ENCODE measurements at regions not wholly inside any gene's neighbourhood (a gene's known extent, or its start where the extent isn't known, plus 50 kb on each side); places are given as distances from the start of the nearest gene placed in this dataset.

DNA sequence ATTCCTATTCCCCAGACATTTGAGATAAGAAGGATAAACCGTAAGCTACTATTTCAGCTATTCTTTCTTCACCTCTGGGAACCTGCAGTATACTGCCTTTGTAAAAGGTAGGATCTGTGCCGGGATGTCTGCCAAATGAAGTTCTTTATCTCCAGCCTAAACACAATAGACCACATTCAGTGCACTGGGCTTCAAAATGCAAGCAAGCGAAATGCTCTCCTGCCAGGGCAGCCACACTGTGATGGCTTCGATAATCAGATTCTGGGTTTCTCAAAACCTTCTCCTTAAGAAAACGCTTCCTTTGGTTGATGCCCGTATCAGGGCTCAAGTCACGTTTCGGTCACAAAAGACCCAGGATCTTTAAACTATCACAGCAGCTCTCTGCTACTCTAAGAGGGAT lies 299.5 kb upstream of the B3GAT1 start:
- DNase-seq (ENCODE audit: low read depth in 2 of 2, low spot score in 1 of 2): no peak

DNA sequence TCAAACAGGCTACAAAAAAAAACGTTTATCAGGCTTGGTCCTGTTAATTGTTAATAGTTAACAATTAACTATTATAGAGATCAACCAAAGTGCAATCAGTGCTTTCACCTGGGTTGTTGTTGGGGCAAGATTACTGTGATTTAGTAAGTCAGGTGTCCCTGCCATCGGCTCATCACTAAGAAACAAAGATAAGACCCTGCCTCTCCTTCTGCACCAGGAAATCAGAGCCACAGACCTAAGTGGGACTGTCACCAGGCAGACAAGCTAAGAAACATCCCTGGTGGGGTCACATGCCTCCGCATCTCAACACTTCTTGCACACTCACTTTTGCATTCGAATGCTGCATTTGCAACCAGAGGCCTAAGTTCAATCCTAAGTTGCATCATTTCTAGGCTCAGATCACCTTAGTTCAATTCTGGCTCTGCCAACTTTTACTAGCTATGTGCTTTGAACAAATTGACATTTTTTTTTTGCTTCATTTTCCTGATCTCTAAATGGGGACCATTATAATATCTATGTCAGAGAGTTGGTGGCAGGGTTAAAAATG lies 298.9 kb upstream of the B3GAT1 start:
- DNase-seq (ENCODE audit: low read depth in 2 of 2, low spot score in 1 of 2): no peak

DNA sequence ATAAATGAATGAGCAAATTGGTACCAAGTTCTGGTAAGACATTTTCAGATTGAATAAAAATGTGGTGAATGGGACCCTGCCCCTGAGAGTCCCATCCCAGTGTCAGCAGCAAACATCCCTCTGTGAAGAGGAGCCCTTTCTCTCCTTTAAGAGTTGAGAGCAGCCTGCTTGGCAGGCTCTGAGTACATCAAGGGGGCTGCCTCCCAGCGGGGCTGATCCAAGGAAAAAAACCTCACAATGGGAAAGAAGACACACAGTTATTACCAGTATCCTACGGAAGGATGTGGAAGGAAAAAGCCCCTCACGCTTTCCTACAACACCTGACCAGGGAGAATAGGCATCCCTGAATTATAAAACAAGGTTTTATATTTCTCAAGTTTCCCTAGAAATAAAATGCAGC lies 293.8 kb upstream of the B3GAT1 start:
- no peak for DNase-seq (ENCODE audit: low read depth in 2 of 2, low spot score in 1 of 2)

DNA sequence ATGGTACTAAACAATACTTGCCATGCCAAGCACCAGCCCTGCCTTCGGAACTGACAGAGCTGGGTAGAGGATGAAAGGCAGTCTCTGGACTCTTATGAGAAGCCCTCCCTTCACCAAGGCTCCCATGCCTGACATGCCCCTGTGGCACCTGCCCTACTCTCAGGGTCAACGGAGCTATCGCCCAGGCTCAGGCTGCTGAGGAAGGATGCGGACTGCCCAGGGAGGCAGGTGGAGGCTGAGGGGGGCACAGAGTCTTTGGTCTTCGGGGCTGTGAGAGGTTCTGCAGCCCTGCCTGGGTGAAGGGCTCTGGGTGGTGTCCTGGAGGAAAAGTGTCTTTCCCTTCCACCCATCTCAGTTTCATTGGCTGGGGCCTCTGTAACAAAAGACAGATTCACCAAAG lies 290.8 kb upstream of the B3GAT1 start:
- DNase-seq (ENCODE audit: low read depth in 2 of 2, low spot score in 1 of 2): no peak

DNA sequence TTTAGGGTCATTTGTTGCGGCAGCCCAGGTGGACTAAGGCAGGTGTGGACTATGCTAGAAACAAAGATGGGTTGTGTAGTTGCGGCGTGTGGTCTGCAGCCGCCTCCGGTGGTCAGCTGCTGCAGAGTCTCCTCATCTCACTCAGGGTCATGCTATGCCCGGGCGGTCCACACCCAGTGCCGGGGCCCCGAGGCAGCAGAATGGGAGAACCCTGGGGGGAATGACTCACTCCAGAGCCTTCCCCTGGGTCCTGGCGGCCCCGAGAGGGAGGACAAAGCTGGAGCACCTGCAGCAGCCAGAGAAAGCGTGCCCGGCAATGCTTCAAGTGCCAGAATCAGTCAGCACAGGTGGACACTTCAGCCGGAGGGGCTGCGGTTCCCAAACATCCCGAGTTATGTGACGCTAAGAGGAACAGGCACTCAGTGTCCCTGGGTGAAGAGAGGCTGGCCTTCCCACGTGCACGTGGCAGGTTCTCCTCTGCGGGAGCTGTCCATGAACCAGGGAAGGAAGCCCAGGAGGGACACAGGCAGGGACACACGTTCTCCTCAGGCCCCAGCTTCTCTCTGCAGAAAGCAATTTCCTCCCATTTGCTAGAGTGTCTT lies 289.6 kb upstream of the B3GAT1 start:
- DNase-seq (ENCODE audit: low read depth in 2 of 2, low spot score in 1 of 2): no peak

DNA sequence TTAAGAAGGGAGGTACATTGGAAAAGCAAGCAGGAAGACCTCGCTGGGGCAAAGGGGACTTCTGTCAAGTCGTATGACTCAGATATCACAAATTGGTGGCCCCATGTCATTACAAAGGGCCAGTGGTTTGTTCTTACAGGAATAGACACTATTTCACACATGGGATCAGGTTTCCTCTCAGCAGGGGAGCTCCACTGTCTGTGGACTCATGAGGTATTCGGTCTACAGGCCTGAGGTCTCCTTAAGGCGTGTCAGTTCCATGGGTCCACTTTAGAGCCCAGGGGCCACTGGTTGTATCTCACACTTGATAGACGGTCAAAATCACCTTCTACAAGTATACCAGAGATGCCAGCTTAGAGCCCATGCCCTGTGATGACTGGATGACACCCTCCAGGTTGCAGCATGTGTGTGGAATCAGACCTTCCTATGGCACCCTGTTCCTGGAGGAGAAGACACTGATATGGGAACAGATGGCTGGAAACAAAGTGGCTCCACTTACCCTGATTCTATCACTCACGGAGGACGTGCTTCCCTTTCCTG lies 288.1 kb upstream of the B3GAT1 start:
- no peak for DNase-seq (ENCODE audit: low read depth in 2 of 2, low spot score in 1 of 2)

DNA sequence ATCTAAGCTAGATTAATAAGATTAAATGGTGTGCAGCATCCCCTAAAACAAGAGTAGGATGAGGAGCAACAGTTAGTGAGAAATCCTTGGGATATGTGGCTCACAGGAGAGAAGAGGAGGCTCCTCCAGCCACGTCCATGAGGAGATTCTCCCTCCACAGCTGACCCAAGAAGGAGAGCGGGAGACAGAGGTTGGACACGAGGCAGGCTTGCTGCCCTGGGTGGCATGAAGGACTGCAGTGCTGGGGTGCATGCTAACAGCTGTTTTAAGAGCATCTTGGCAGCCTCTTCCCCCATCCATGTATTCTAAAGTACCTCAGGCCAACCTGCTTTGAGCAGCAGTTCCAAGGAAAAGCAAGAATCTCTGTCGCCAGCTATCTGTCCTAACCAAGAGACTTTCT lies 284.4 kb upstream of the B3GAT1 start:
- no peak for DNase-seq (ENCODE audit: low read depth in 2 of 2, low spot score in 1 of 2)

DNA sequence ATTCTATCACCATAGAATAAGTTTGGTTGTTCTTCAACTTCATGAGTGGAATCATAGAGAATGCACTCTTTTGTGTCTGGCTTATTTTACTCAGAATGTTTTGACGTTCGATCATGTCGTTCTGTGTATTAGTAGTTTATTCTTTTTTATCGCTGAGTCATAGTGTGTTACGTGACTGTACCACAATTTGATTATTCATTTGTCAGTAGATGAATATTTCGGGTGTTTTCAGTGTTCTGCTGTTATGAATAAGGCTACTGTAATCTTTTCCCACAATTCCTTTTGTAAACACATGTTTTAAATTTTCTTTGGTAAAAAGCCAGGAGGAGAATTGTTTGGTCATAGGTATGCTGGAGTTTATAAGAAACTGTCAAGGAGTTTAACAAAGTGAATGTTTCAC lies 279.9 kb upstream of the B3GAT1 start:
- DNase-seq (ENCODE audit: low read depth in 2 of 2, low spot score in 1 of 2): no peak

DNA sequence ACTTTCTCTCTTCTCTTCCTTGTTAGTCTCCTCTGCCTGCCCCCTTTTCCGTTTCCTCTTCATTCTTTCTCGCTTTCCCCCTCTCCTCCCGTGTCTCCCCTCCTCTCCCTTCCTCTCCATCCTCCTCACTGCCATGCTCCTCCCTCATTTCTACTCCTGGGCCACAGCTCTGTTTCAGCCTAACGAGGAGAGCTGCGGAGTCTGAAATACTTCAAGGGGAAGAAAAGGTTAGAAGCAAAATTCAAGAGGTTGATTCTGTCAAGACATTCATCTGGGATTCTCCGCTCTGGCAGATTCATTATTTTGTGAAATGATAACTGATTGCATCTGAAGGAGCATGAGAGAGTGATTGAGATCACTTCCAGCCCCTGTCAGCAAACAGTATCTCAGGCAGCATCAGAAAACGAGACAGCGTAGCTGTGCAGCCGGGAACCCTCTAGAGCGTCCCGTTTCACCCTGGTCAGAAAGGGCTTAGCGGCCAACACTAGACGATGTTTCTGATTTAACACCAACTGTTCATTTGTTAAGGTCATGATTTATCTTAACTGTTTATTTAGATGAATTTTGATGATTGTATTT lies 279.3 kb upstream of the B3GAT1 start:
- DNase-seq (ENCODE audit: low read depth in 2 of 2, low spot score in 1 of 2): no peak

DNA sequence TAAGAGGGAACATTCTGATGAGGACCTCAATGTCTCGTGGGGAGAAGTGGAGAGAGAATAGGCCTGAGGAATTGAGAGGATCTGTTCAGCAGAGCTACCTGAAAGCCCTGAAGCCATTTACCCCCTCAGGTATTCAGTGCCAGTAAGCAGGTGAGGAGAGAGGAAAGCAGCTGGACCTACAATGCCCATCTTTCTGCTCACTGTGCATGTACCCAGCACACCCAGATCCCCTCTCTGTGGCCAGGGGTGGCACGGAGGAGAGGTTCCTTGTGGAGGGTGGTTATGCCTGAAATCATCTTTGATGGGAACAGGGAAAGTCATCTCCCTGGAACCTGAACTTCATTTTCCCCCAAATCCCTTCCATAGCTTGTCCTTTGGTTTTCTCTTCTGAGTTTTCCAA lies 277.8 kb upstream of the B3GAT1 start:
- no peak for DNase-seq (ENCODE audit: low read depth in 2 of 2, low spot score in 1 of 2)

DNA sequence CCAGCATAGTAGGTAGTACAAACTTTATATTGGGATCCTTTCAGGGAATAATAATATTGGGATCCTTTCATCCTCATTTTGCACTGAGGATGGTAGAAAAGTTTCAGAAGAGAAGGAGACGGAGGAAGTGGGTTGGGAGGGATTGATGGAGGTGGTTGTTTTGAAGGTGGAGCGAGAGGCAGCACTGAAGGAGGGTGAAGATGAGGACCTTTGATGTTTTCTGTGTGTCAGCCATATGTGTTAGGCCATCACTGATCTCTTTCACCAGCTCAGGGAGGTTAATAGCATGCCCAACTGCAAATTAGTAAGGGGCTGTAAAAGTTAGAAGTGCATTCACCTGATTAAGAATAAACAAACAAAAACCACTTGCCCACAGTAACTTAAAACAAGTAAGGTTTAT lies 275.5 kb upstream of the B3GAT1 start:
- no peak for DNase-seq (ENCODE audit: low read depth in 2 of 2, low spot score in 1 of 2)

DNA sequence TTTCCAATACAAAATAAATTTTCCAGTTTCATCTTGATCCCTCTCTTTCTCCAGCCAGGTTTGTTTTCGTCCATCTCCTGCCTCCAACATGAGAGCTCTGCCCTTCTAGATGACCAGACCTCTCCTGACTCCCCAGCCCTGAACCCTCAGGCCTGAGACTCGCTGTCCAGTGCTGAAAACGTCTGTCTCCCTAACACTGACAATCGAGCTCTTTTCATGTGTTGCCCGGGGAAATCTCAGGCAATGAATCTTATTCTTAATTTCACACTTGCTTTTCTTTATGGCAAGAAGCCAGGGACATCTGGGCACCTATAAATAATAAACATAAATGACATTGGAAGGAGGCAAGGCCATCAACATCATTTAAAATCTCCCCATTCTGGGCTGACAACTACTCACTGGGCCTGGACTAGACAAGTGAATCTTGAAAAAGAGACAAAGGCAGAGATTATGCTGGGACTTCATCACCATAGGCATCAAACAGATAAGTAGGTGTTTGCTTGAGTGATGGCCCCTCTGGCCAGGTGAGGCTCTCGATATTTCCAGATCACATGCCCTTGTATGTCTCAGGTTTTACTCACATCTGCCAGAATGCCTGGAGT lies 274.5 kb upstream of the B3GAT1 start:
- DNase-seq (ENCODE audit: low read depth in 2 of 2, low spot score in 1 of 2): no peak

DNA sequence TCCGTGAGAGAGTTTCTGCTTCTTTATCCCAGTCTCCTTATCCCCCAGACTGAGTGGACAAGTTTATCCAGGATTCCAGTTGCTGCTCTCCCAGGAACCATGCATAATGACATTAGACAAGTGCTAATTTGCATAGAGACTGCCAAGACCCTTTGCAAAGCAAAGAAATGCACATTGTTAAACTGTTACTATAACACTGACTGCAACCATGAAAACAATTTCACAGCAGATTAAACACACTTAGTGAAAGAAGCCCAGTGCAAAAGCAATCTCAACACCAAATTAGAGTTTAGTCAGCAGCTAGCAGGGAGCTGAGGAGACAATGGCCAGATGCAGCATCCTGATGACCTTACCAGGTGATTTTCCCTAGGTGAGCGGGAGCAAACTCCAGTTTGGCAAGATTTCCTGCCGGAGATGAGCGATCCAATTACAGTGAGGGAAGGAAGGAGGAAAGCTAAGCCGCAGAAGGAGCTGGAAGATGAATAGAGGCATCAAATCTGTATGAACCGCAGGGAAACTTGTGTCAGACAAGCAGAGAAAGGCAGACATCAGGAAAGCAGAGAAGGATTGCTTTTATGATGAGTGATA lies 273.8 kb upstream of the B3GAT1 start:
- no peak for DNase-seq (ENCODE audit: low read depth in 2 of 2, low spot score in 1 of 2)

DNA sequence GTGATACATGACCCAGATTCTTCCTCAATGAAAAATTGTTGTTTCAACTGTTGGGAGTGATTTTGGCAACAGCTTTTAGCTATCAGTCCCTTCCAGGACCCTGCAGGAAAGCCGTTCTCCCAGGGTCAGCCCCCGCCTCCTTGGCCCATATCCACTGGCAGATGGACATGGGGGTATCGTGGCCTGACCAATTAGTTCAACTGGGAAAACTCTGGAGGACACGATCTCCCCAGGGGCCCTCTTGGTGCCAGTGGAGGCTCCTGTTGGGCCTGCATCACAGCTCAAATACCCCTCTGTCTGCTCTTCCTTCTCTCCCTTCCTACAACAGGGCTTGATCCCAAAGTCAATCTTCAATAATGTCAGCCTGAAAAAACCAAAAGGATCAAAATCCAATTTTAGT lies 272.5 kb upstream of the B3GAT1 start:
- DNase-seq (ENCODE audit: low read depth in 2 of 2, low spot score in 1 of 2): no peak

DNA sequence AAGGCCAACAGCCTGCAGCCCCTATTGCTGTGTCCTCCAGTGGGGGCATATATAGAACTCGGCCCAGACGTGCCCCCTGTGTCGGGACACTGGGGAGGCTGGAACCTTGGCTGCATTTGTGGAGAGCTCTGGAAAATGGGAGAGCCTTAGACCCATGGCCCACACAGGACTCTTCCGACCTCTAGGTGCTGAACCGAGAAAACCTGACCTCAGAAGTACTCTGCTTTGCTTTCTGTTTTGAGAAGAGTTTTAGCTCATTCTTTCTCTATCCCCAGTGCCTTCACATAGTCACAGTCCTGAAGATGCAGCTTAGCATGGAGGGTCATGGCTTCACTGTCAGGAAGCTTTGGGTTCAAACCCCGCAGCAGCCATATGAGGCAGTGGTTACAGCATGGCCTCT lies 271.8 kb upstream of the B3GAT1 start:
- no peak for DNase-seq (ENCODE audit: low read depth in 2 of 2, low spot score in 1 of 2)

DNA sequence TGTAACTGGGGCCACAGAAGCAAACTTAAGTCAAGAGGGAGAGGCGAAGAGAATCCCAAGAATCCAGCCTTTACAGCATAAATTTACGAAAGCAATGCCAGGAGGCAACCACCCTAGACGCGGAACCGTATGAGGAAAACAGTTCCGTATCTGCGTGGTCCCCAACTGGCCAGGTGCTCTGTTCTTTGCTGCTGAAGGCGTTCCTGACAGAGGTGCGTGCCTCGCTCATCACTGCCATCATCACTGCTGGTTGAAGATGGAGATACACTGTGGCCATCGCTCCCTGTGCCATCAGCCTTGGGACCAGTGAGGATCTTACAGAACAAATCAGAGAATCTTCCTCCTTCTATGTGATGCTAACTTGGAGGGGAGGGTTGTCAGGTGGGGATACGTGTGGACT lies 270.5 kb upstream of the B3GAT1 start:
- no peak for DNase-seq (ENCODE audit: low read depth in 2 of 2, low spot score in 1 of 2)

DNA sequence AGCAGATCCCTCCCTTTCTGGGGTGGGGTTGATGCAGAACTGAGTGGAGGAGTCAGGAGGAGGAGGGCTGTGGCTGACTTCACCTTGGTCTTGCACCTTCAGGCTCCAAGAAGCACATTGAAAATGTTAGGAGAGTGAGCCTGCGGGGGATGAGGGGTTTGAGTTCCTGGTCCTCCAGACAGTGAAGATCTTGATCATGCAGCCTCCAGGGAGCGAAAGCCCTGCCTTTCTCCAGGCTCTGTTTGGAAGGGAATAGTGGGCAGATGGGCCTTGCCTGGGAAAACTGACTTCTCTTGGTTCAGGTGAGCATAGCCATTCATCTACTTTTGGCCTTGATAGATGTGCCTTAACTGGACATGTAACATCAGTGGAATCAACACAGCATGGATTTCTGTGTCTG lies 267.6 kb upstream of the B3GAT1 start:
- DNase-seq (ENCODE audit: low read depth in 2 of 2, low spot score in 1 of 2): no peak

DNA sequence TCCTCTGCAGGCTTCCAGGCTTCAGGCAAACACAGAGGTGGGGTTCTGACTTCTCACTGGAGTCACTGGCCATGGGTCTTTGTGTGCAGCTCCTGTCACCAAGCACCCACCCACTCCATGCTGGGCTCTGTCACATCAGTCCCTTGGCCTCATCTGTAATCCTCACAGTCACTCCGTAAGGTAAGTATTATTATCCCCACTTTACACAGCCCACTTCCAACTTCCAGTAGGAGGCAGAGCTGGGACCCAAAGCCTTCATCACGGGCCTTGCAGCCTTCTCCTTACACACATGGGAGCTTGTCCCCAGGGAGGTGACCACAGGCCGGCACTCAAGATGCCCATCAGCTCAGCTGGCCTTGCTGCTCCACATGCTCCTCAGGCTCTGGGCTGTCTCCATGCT lies 266.7 kb upstream of the B3GAT1 start:
- no peak for DNase-seq (ENCODE audit: low read depth in 2 of 2, low spot score in 1 of 2)

DNA sequence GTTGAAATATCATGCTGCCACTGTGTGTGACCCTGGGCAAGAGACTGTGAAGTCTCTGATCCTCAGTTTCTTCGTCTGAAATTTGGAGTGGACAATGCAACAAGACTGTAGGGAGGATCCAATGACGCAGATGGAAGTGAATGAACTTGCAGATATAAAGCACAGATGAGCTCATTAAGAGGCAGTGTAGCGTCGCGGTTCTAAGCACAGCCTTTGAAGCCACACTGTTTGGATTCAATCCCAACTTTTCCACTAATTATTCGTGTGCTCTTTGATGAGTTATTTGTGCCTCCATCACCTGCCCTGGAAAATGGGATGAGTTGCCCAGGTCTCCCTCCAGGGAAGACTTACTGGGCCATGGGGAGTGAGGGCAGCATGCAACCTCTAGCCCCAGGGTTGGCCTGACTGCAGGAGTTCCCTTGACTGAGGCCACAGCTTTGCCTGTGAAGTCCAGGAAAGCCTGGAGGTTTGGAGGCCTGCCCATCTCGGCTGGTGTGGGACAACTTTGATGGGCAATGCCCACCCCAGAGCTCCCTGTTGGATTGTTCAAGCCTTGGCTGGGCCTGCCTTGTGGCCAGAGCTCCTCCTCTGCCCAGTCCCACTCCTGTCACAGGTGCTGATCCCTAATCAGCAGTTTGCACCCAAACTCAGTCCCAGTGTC lies 266.0 kb upstream of the B3GAT1 start:
- no peak for DNase-seq (ENCODE audit: low read depth in 2 of 2, low spot score in 1 of 2)

DNA sequence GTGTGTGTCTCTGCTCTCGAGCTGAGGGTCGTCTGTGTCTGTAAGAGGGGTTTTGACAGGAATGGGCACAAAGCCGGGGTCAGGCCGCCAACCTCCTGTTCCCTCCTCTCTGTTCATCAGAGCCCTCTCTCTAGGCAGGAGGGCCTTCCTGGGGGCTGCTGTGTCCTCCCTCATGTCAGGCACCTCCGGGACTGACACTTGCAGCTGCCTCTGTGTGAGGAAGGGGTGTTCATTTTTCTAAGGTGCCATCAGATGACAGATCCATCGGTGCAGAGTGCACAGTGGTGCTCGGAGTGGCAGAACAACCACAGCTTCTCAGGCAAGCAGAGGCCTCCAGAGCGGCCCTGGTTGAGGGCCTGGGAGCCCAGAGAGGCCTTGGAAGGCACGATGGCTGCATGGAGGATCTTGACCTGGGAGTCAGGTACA lies 265.4 kb upstream of the B3GAT1 start:
- DNase-seq (ENCODE audit: low read depth in 2 of 2, low spot score in 1 of 2): no peak

DNA sequence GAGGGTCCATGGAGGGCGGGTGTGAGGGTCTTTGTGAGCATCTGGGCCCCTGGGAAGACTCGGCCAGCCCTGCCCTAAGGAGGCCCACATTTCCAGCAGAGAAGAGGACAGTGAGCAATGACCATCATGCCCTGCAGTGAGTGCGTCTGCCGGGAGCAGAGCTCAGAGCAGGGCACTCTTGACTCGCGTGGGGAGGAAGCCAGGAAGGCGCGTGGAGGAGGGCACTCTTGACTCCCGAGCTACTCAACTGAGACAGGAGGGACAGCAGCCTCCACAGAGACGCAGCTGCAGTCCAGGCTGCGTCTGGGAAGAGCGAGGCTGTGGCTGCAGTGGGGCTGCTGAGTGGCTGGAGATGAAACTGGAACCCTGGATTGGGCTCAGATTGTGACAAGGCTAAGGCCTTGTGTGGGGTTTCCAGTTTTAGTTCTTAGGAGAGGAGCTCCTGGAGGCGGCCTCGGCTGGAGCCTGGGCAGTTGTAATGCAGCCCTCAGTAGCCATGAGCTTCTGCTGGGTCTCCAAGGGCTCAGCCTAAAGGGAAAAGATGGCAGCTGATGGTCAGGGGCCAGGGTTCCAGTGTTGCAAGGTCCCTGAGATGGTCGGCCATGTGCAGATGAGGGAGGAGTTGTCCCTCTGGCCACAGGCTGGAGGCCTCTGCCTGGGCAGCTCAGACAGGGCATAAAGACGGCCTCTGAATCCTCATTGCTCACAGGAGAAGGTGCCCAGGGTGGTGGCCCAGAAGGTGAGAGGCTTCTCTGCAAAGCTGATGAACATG lies 264.7 kb upstream of the B3GAT1 start:
- no peak for DNase-seq (ENCODE audit: low read depth in 2 of 2, low spot score in 1 of 2)

All from stimulated activated CD8-positive, alpha-beta memory T cell treated with anti-CD3 and anti-CD28 coated beads, Interleukin-4, amount 100 ng/mL, for 4 hours (primary cell).